DMS 273 (cell line): ENCODE measurements at regions not wholly inside any gene's neighbourhood (a gene's known extent, or its start where the extent isn't known, plus 50 kb on each side); places are given as distances from the start of the nearest gene placed in this dataset.
"Not testable (repeated sequence)": the region's sequence is repeated elsewhere in the genome, so short reads cannot be mapped to it uniquely, and the experiment has no call there.

Source experiments
- DNase-seq: peaks from one replicate; lab custom pipeline; 2025; ENCODE audit not compliant: unreplicated experiment; lab: John Stamatoyannopoulos, UW

DNA sequence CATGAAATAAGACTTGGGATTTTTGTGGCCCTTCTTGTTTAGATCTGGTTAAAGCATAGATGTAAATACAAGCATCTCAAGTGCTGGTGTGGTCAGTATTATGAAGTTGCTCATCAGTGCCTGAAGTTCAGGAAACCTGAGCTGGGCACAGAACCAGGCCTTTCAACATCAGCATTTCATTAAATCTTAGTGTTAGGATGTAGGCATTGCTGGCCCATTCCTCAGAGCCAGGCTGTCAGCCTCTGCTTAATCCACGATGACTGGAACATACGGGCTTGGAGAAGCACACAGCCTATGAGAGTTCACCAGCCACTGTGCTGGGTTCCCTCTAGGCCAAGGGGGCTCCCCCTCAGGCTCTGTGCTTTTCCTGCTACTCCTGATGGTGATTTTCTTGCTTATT, 270.2 kb downstream of the EN1 start:
- no peak for DNase-seq

GRCh38 chr2:118576109-118576855, 271.2 kb downstream of the EN1 start:
- DNase-seq: no peak

DNA sequence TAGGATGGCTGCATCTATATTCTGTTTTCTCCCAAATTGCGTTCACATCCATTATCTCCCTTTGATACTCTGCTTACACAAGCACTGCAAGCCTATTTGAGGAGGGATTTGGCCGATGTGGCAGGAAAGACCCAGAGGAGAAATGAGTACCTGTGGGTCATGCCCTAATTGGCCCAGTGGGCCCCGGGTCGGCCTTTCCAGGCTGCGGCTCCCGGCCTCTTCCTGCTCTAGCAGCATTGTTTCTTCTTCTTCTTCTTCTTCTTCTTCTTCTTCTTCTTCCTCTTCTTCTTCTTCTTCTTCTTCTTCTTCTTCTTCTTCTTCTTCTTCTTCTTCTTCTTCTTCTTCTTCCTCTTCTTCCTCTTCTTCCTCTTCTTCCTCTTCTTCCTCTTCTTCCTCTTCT, 275.1 kb downstream of the EN1 start:
- not testable (repeated sequence) for DNase-seq

DNA sequence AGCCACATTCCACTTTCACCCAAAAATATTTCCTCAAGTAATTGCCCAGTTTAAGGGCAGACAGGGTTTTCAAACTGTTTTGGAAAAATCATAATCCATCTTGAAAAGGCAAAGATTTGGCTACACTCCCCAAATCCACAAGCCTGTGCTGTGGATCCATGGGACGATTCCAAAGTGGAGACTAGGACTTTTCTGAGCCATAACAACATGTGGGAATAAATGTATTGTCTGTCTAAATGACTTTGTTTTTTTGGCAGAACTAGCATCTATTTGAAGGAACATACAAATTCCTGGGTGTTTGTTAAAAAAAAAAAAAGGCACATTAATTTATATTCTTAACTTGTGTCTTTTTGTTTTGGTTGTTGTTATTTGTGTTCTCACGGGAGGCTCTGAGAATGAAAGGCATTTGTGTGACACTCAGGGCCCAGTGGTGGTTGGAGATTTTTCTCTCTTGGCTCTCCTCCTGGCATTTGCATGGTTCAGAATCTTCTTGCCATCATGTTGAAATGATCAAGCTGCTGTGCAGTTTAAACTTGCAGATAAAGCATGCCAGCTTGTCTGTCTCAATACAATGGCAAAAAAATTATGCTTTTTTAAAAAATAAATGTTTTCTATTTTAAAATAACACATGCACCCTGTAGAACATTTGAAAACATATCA, 277.4 kb downstream of the EN1 start:
- DNase-seq: no peak

- no peak for DNase-seq
Observed at GRCh38 chr2:118568700-118569099, 278.7 kb downstream of the EN1 start.

DNA sequence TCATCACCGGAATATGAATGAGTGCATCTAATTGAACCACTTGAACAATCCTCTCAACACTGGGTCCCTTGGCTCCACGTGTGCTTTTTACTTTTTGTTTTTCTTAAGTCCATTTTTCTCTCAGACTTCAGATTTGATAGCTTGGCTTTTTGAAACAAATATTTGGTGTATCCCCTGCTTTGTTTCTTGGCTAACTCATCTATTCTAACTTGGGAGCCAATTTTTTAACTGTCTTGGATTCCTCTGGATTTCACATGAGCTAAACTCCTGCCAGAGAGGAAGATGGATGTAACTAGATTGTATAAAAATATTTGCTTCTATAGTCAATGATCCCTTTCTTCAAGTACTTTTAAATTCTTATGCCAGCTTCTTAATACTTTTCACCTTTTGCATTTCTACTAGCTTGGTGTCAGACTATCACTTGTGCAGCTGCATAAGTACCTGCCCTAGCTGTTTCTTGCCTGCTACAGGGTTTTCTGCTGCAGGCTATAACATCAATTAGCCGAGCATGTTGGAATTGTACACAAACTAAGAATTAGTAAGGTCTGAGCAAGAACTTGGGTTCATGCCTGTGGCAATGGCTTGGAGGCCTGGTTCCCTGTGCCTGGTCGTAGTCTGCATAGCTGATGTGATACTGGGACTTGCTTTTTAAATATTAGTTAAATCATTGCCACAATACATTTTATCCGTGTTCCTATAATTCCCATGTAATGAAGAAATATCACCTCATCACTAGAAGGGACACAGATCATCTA, 281.5 kb downstream of the EN1 start:
- DNase-seq: no peak

DNA sequence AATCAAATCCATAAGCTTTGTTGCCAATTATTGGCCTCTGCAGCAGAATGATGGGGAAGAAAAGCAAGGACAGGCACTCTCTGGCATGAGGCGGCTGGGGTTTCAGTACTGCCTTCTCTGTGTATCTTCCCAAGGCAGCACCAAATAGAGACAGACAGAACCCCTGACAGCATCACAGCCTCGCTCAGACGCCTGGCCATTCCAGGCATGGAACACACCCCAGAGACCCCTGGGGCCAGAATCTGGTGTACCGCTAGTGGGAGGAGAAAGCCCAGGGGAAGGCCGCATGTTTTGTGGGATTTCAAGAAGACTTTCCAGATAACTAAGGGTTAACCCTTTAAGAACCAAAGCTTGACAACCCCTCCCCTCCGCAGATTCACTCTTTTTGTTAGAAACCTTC, 282.1 kb downstream of the EN1 start:
- no peak for DNase-seq

GRCh38 chr2:118562144-118562543, 285.3 kb downstream of the EN1 start:
- no peak for DNase-seq

DNA sequence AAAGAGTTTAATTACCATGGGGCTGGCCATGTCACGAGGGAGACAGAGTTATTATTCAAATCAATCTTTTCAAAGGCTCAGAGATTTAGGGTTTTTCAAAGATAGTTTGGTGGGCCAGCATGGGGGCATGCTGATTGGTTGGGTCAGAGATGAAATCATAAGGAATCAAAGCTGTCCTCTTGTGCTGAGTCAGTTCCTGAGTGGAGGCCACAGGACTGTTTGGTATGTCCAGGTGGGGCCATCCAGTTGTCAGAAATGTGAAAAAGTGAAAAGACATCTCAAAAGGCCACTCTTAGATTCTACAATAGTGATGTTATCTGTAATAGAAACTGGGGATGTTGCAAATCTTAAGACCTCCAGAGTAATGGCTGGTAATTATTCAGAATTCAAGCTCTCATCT, 288.6 kb downstream of the EN1 start:
- DNase-seq: no peak

- no peak for DNase-seq
Observed at GRCh38 chr2:118557791-118558190, 289.7 kb downstream of the EN1 start.

- DNase-seq: no peak
Observed at GRCh38 chr2:118557016-118557415, 290.4 kb downstream of the EN1 start.

DNA sequence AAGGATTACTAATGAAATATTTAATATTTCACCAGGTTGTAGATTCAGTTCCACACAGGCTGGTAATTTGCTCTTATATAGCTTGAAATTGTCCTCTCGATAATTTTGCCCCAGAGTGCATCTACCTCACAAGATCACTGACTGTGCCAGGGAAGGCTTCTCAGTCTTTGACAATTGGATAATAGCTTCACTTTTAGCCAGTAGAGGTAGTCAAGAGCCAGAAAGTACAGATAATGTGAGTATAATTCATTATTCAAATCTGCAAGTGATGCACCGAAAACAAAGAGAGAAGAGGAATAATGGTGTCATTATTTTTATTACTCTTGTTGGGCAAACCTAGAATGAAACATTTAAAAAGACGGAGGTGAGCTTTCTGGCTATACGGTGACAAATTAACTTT, 292.8 kb downstream of the EN1 start:
- DNase-seq: no peak

DNA sequence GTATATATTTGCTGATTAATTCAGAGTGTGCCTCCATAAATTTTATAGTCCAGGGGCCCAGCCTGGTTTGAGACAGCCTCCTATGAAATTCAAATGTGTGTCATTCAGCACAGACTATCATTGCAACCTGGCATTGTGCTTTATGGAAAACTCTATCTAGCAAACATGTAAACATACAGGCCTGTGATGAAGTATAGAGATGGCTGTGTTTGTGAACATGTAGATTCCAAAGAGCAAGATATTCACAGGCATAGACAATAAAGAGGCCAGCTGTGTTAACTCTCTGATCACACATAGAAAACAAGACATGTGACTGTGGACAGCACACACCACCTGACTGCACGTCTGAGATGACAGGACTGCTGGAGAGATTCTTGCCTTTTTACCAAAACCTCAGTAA, 297.9 kb downstream of the EN1 start:
- DNase-seq: no peak

DNA sequence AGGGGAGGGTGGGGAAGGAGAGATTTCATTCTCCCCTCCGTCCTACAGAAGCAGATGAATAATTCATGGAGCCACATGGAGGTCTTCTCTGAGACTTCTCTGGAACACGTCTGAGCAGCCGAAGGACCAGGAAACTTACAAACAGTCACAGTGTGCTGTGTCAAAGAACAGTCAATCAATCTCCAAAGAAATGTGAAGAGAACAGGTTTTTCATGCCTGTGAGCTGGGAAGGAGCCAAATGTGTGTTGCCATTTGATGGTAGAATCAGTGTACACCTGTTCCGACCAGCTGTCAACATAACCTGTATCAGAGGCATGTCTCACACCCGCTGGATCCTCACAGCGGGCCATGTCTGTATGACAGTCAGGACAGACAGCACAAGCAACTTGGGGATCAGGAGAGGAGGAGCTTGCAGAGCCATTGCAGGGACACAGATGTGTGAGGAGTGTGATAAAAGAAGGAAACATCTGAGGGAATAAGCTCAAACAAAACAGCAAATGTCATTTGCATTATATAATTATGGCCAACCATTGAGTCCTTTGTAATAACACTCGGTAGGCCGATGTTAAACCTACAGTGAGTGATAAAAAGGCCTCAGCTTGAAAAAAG, 298.5 kb downstream of the EN1 start:
- DNase-seq: peak; percentile 23

DNA sequence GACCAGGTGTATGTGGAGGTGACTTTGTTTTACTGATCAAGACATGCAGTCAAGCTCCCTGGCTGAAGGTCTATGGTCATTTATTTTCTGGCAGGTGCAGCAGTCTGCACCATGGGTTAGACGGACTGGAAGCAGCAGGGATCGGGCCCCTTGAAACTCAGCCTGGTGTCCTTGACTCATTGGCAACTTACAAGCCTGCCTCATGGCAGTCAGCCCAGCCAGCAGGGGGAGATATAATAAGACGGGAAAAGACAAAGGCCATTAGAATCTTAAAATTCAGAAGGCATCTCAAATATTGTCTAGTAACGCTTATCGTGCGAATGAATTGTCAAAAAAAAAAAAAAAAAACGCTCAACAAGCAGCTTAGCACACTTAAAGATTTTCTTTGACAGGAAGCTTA, 308.2 kb downstream of the EN1 start:
- DNase-seq: peak; percentile 43

DNA sequence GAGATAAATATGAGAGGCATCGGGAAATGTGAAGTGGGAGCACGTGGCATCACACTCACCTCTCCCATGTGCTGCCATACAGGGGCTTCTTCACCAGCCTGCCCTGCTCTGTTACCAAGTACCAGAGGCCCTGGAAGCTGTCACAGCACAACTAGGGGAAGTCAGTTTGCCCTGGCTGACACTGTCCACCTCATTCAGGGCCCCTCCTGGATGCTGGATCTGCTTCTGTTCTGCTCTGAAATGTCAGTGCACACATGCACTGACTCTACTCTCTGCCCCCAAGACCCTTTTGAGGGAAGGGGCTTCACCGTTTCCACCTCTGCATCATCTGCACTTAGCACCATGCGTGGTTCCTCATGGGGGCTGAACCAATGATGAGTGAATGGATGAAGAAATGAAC, 311.1 kb downstream of the EN1 start:
- no peak for DNase-seq

GRCh38 chr2:118535818-118536212, 311.6 kb downstream of the EN1 start:
- DNase-seq: no peak

- no peak for DNase-seq
Observed at GRCh38 chr2:118535171-118535817, 312.2 kb downstream of the EN1 start.

DNA sequence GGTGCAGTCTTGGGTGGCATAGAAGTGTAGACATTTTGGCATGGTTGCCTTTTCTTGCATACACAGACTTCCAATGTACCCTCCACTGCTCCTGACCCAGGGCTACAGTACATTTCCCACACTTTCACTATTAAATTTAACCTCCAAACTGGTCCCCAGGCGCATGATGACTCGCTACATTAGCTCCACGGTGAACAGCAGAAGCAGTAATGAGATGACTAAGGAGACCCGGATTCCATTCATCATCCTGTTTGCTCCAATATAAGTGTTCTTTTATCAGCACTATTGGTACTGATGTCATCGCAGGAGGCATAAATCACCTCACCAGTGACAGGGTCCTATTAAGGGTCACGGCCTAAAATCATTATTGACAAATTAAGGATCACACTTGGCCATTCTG, 316.5 kb downstream of the EN1 start:
- no peak for DNase-seq

DNA sequence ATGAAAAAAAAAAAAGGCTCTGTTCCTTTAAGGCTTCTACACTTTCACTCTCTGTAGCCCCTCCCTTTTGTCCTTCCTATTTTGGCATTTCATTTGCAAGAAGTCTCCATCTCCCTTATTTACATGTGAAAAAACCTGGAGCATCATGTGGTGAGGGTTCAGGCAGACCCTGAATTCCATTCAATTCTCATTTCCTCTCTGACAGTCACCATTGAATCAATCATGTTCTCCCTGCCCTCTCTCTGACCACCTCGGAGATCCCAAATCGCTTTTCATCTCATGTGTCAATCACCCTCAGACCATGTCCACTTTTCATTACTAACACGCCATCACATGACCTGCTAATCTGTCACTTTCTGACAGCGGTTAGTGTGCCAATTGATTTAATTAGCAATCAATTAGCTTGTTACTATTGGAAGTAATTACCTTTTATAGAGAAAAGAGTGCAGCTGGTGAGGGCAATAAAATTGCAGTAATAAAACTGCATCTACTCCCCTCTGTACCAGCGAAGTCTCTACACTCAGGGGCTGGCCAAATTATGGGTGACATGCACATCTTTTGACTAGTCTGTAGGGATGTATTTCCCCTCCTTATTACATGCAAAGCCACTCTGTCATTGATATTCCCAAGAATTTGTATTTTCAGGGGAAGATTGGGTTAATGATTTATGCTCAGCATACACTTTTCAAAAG, 317.4 kb downstream of the EN1 start:
- DNase-seq: no peak

DNA sequence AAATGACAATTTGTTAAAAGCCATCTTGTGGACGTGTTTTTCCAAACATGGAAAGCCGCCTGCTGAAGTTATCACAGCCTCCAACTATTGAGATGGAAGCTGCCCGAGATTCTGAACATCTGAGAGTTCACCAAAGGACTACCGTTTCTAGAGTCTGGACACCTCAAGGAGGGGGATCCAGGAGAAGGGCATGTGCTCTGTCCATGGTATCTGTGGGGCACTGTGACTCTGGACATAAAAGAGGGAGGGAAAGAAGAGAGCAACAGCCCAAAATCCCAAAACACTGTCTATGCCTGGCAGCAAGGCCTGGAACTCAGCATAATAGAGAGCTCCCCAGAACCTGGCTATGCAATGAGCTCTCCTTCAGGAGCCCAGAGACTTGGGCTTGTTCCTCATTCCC, 319.9 kb downstream of the EN1 start:
- DNase-seq: no peak
